DOHH2 (cell line): ENCODE measurements at regions not wholly inside any gene's neighbourhood (a gene's known extent, or its start where the extent isn't known, plus 50 kb on each side); places are given as distances from the start of the nearest gene placed in this dataset.

Experiments
- H3F3A ChIP-seq: fragments of 200-600 bp; sonication (generic), shearing (Covaris generic); 2 replicates; pipeline ENCODE4 v1.6.0; 2016; ENCODE audit warnings: antibody characterized with exemption, mild to moderate bottlenecking; ENCODE audit not compliant: control insufficient read depth, insufficient read depth
- H3K27ac ChIP-seq: fragments of 200-600 bp; sonication (generic); 2 replicates; pipeline ENCODE4 v1.5.1; 2014; ENCODE audit warnings: low read depth, mild to moderate bottlenecking, low read length, moderate library complexity
- H3K27me3 ChIP-seq: fragments of 200-600 bp; sonication (generic); 2 replicates; pipeline ENCODE4 v1.6.1; 2014; ENCODE audit warnings: mild to moderate bottlenecking, low read length, mixed read lengths; ENCODE audit not compliant: control insufficient read depth
- H3K36me3 ChIP-seq: fragments of 200-600 bp; sonication (generic); 2 replicates; pipeline ENCODE4 v1.6.1; 2014; ENCODE audit warnings: mild to moderate bottlenecking, low read length, moderate library complexity, mixed read lengths; ENCODE audit not compliant: control insufficient read depth
- H3K4me1 ChIP-seq: fragments of 200-600 bp; sonication (generic); 2 replicates; pipeline ENCODE4 v1.6.1; 2014; ENCODE audit warnings: mild to moderate bottlenecking, low read length, mixed read lengths; ENCODE audit not compliant: control insufficient read depth
- H3K4me2 ChIP-seq: fragments of 200-600 bp; sonication (generic); 2 replicates; pipeline ENCODE4 v1.6.0; 2014; ENCODE audit warnings: mild to moderate bottlenecking, low read length, moderate library complexity
- H3K4me3 ChIP-seq: fragments of 200-600 bp; sonication (generic); 2 replicates; pipeline ENCODE4 v1.5.1; 2014; ENCODE audit warnings: mild to moderate bottlenecking, low read length, mixed read lengths
- H3K79me2 ChIP-seq: fragments of 200-600 bp; sonication (generic); 2 replicates; pipeline ENCODE4 v1.6.1; 2014; ENCODE audit warnings: mild to moderate bottlenecking, low read length, mixed read lengths; ENCODE audit not compliant: control insufficient read depth
- H3K9me2 ChIP-seq: fragments of 200-600 bp; sonication (generic); replicated peaks from 2 replicates; pipeline ENCODE4 v1.6.1; 2014; ENCODE audit warnings: mild to moderate bottlenecking, low read length, mixed read lengths; ENCODE audit not compliant: control insufficient read depth
- H3K9me3 ChIP-seq: fragments of 200-600 bp; sonication (generic); 2 replicates; pipeline ENCODE4 v1.6.1; 2014; ENCODE audit warnings: antibody characterized with exemption, low read length, mixed read lengths; ENCODE audit not compliant: control insufficient read depth, insufficient read depth
- H4K20me1 ChIP-seq: fragments of 200-600 bp; sonication (generic); 2 replicates; pipeline ENCODE4 v1.6.0; 2014; ENCODE audit warnings: low read depth, mild to moderate bottlenecking, antibody characterized with exemption, low read length, moderate library complexity; ENCODE audit not compliant: control insufficient read depth, insufficient read depth
- EZH2phosphoT487 ChIP-seq: fragments of 200-600 bp; sonication (generic); IDR thresholded peaks from 2 replicates; pipeline ENCODE4 v1.6.1; 2017; ENCODE audit warnings: borderline replicate concordance, mild to moderate bottlenecking, antibody characterized with exemption, low read length, moderate library complexity, mixed read lengths
- TF ChIP-seq, protein P1 (sequence below): fragments of 200-600 bp; sonication (generic); IDR thresholded peaks from one replicate; pipeline ENCODE4 v1.5.1; 2014; ENCODE audit warnings: antibody characterized with exemption, mild to moderate bottlenecking, low read depth, low read length; ENCODE audit not compliant: poor library complexity, severe bottlenecking

DNA sequence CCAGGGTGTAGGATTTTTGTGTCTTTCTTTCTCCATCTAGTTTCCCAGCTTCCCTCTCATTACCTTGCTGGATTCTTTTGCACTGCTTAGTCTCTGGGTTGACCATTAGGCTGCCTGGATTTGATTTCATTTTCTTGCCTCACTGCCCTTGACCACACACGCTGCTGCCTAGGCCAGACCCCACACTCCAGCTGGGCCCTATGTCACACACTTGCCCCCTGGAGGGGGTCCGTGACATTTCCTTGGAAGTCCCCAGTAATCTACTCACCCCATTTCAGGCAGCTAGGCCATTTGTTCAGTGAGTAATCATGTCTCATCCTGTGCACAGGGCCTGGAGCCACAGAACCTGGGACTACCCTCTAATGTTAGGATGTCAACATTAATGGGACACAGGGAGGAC is 81.9 kb upstream of the SPON1 start:
- Histone ChIP-seq H3K27me3 (no peaks in the 10 kb centered on the region), H3K27ac (no peak overlapping the region), H3F3A (no peaks in the 10 kb centered on the region), H3K4me2 (peak overlapping the region; percentile 30), H3K4me1 (peaks cover 31% of the 10 kb centered on the region), H3K79me2 (no peaks in the 10 kb centered on the region), H3K9me3 (no peaks in the 10 kb centered on the region), H3K36me3 (no peaks in the 10 kb centered on the region), H4K20me1 (no peaks in the 10 kb centered on the region), H3K9me2 (no peaks in the 10 kb centered on the region), H3K4me3 (no peak overlapping the region)
- TF ChIP-seq EZH2phosphoT487, result no peak
- TF ChIP-seq, protein P1, sequence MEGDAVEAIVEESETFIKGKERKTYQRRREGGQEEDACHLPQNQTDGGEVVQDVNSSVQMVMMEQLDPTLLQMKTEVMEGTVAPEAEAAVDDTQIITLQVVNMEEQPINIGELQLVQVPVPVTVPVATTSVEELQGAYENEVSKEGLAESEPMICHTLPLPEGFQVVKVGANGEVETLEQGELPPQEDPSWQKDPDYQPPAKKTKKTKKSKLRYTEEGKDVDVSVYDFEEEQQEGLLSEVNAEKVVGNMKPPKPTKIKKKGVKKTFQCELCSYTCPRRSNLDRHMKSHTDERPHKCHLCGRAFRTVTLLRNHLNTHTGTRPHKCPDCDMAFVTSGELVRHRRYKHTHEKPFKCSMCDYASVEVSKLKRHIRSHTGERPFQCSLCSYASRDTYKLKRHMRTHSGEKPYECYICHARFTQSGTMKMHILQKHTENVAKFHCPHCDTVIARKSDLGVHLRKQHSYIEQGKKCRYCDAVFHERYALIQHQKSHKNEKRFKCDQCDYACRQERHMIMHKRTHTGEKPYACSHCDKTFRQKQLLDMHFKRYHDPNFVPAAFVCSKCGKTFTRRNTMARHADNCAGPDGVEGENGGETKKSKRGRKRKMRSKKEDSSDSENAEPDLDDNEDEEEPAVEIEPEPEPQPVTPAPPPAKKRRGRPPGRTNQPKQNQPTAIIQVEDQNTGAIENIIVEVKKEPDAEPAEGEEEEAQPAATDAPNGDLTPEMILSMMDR, result no peak

DNA sequence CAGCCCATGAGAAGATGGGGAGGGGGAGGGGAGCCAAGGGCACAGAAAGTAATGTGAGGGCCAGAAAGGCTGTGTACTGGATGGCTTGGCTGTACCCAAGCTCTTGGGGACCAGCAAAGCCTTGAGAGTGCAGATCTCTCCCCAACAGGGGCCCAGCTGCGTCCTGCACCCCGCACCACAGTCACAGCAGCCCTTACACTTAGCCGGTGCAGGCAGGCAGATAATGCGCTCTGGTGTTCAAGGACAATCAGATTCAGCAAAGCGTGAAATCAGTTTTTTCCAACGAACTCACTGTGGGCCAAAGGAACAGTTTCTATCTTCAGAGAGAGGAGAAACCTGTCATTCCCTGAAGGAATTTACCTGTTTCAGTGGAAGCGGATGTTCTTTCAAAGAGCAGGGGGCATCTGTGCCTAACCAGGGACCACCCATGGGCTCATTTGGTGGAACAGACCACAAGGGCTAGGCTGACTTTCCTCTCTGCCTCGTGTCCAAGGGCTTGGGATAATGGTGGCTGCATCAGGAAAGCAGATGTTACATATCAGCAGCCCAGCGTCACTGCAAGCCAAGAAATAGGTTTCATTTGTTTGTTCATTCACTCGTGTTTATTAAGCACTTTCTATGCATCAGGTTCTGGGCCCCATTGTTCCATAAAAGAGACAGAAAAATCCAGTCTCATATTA is 81.2 kb upstream of the SPON1 start:
- Histone ChIP-seq H4K20me1 (no peaks in the 10 kb centered on the region), H3K4me1 (peaks cover 24% of the 10 kb centered on the region), H3K27ac (no peak overlapping the region), H3K27me3 (no peaks in the 10 kb centered on the region), H3K36me3 (no peaks in the 10 kb centered on the region), H3F3A (no peaks in the 10 kb centered on the region), H3K4me2 (no peak overlapping the region), H3K4me3 (no peak overlapping the region), H3K79me2 (no peaks in the 10 kb centered on the region), H3K9me3 (no peaks in the 10 kb centered on the region), H3K9me2 (no peaks in the 10 kb centered on the region)
- TF ChIP-seq, protein P1, result no peak
- no peak for TF ChIP-seq EZH2phosphoT487

- TF ChIP-seq, protein P1, result no peak
- TF ChIP-seq EZH2phosphoT487, result no peak
- H4K20me1 ChIP-seq, result no peaks in the 10 kb centered on the region
- no peak overlapping the region for H3K4me3 ChIP-seq
- no peaks in the 10 kb centered on the region for H3K9me2 ChIP-seq
- H3K4me1 ChIP-seq, result peaks cover 19% of the 10 kb centered on the region
- no peaks in the 10 kb centered on the region for H3F3A ChIP-seq
- no peak overlapping the region for H3K4me2 ChIP-seq
- H3K9me3 ChIP-seq, result no peaks in the 10 kb centered on the region
- H3K79me2 ChIP-seq, result no peaks in the 10 kb centered on the region
- no peak overlapping the region for H3K27ac ChIP-seq
- no peaks in the 10 kb centered on the region for H3K36me3 ChIP-seq
- no peaks in the 10 kb centered on the region for H3K27me3 ChIP-seq
Measured at GRCh38 chr11:13883042-13883441, 79.5 kb upstream of the SPON1 start.
